ENCODE measurements at regions not wholly inside any gene's neighbourhood (a gene's known extent, or its start where the extent isn't known, plus 50 kb on each side); places are given as distances from the start of the nearest gene placed in this dataset.

- Histone ChIP-seq H3F3A (ENCODE audit: low read length, unreplicated experiment) (no peaks in the 10 kb centered on the region), H3K4me1 (ENCODE audit: insufficient read depth, low read length) (0 out of 2 replicates have a peak, but pooled peaks cover 4% of the 10 kb centered on the region), H3K27ac (ENCODE audit: low read length) (no peak overlapping the region), H4K20me1 (ENCODE audit: low read length) (no peaks in the 10 kb centered on the region), H3K9me3 (ENCODE audit: low read length) (no peaks in the 10 kb centered on the region), H2AFZ (ENCODE audit: low read length) (no peak overlapping the region), H3K36me3 (ENCODE audit: low read depth, low read length) (no peaks in the 10 kb centered on the region), H3K79me2 (ENCODE audit: low read length) (no peaks in the 10 kb centered on the region), H3K27me3 (ENCODE audit: low read length) (no peaks in the 10 kb centered on the region), H3K4me3 (ENCODE audit: low read length) (no peak overlapping the region), H3K9ac (ENCODE audit: low read length) (no peak overlapping the region), H3K4me2 (ENCODE audit: low read length) (no peak overlapping the region), H3K9me2 (replicated peaks; ENCODE audit: low read length) (no peaks in the 10 kb centered on the region)
- POLR2A ChIA-PET (ENCODE audit: unreplicated experiment): no interaction called here
- intact Hi-C loops (cut with micrococcal nuclease): no loop called here
- no peak for TF ChIP-seq EZH2 (IDR thresholded peaks at IDR 0.05; ENCODE audit: low read length, unreplicated experiment)
- TF ChIP-seq CTCF (conservative IDR thresholded peaks at IDR 0.05; ENCODE audit: low read depth, low read length): no peak
- no peak for TF ChIP-seq EZH2phosphoT487 (IDR thresholded peaks at IDR 0.05; ENCODE audit: borderline replicate concordance, low read length)
- BruUV-seq (replicated peaks): no TSS peak
- DNase-seq: no peak
- CTCF ChIA-PET: no interaction called here
- no peak for ATAC-seq
These were observed 89.1 kb downstream of the PCDH18 start for GRCh38 chr4:137443031-137443800.

- no peak for ATAC-seq
- Histone ChIP-seq H3F3A (ENCODE audit: low read length, unreplicated experiment) (no peaks in the 10 kb centered on the region), H3K9me2 (replicated peaks; ENCODE audit: low read length) (no peaks in the 10 kb centered on the region), H3K79me2 (ENCODE audit: low read length) (no peaks in the 10 kb centered on the region), H3K4me3 (ENCODE audit: low read length) (no peak overlapping the region), H3K9me3 (ENCODE audit: low read length) (no peaks in the 10 kb centered on the region), H4K20me1 (ENCODE audit: low read length) (no peaks in the 10 kb centered on the region), H3K4me1 (ENCODE audit: insufficient read depth, low read length) (no peaks in the 10 kb centered on the region), H3K27me3 (ENCODE audit: low read length) (no peaks in the 10 kb centered on the region), H2AFZ (ENCODE audit: low read length) (no peak overlapping the region), H3K9ac (ENCODE audit: low read length) (no peak overlapping the region), H3K27ac (ENCODE audit: low read length) (no peak overlapping the region), H3K36me3 (ENCODE audit: low read depth, low read length) (no peaks in the 10 kb centered on the region), H3K4me2 (ENCODE audit: low read length) (no peak overlapping the region)
- POLR2A ChIA-PET (ENCODE audit: unreplicated experiment): no interaction called here
- CTCF ChIA-PET: no interaction called here
- intact Hi-C loops (cut with micrococcal nuclease): no loop called here
- TF ChIP-seq CTCF (conservative IDR thresholded peaks at IDR 0.05; ENCODE audit: low read depth, low read length) (no peak), EZH2phosphoT487 (IDR thresholded peaks at IDR 0.05; ENCODE audit: borderline replicate concordance, low read length) (no peak), EZH2 (IDR thresholded peaks at IDR 0.05; ENCODE audit: low read length, unreplicated experiment) (no peak)
- BruUV-seq (replicated peaks): no TSS peak
- no peak for DNase-seq
These were observed 99.6 kb downstream of the PCDH18 start for GRCh38 chr4:137432446-137433311.

GRCh38 chr4:137430171-137430570, 102.1 kb downstream of the PCDH18 start:
- no peaks in the 10 kb centered on the region for H3K36me3 ChIP-seq (ENCODE audit: low read depth, low read length)
- CTCF ChIA-PET: no interaction called here
- intact Hi-C loops (cut with micrococcal nuclease): no loop called here
- no peaks in the 10 kb centered on the region for H3K9me3 ChIP-seq (ENCODE audit: low read length)
- POLR2A ChIA-PET (ENCODE audit: unreplicated experiment): no interaction called here
- BruUV-seq (replicated peaks): no TSS peak
- H3K4me2 ChIP-seq (ENCODE audit: low read length): no peak overlapping the region
- H3K9ac ChIP-seq (ENCODE audit: low read length): no peak overlapping the region
- no peaks in the 10 kb centered on the region for H3K9me2 ChIP-seq (replicated peaks; ENCODE audit: low read length)
- no peaks in the 10 kb centered on the region for H3F3A ChIP-seq (ENCODE audit: low read length, unreplicated experiment)
- no peak overlapping the region for H3K27ac ChIP-seq (ENCODE audit: low read length)
- no peak for ATAC-seq
- TF ChIP-seq EZH2 (IDR thresholded peaks at IDR 0.05; ENCODE audit: low read length, unreplicated experiment): no peak
- no peak for TF ChIP-seq CTCF (conservative IDR thresholded peaks at IDR 0.05; ENCODE audit: low read depth, low read length)
- TF ChIP-seq EZH2phosphoT487 (IDR thresholded peaks at IDR 0.05; ENCODE audit: borderline replicate concordance, low read length): no peak
- H3K27me3 ChIP-seq (ENCODE audit: low read length): no peaks in the 10 kb centered on the region
- no peaks in the 10 kb centered on the region for H4K20me1 ChIP-seq (ENCODE audit: low read length)
- H3K4me1 ChIP-seq (ENCODE audit: insufficient read depth, low read length): no peaks in the 10 kb centered on the region
- H3K4me3 ChIP-seq (ENCODE audit: low read length): no peak overlapping the region
- no peak for DNase-seq
- no peaks in the 10 kb centered on the region for H3K79me2 ChIP-seq (ENCODE audit: low read length)
- H2AFZ ChIP-seq (ENCODE audit: low read length): no peak overlapping the region
